ENCODE measurements at regions not wholly inside any gene's neighbourhood (a gene's known extent, or its start where the extent isn't known, plus 50 kb on each side); places are given as distances from the start of the nearest gene placed in this dataset.
"Not testable (repeated sequence)": the region's sequence is repeated elsewhere in the genome, so short reads cannot be mapped to it uniquely, and the experiment has no call there.

DNA sequence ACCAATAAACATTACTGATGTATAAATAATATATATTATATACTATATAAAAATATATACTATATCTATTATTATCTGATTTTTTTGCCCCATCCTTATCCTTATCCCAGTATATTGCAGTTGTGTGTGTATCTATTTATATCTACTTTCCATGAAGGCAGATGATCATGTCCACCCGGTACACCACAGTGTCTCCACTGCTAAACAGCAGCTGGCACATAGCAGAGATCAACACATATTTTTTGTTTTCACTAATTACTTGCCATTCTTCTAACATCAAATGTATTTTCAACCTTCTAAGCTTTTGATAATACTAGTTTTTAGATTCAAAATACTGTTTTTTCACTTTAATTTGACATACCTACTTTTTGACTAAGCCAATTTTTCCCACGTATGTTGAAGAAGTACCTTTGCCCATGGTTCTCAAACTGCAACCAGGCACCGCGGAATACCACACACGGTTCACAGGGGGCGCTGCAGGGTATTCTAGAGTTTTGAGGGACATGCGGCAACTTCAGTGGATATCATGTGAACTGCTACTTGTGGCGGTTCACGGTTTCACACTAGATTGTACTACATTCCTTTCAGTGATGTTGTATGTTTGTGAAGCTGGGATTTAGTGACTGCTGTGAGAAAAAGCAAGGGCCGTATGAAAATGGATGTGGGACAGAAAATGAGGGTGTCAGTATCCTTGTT lies 182.5 kb upstream of the NPY2R start:
- intact Hi-C loops (cut with micrococcal nuclease) = loop anchor here (10.0 kb wide), 1 partner anchor 349 kb away; the partner anchor contains the start of gene MAP9

DNA sequence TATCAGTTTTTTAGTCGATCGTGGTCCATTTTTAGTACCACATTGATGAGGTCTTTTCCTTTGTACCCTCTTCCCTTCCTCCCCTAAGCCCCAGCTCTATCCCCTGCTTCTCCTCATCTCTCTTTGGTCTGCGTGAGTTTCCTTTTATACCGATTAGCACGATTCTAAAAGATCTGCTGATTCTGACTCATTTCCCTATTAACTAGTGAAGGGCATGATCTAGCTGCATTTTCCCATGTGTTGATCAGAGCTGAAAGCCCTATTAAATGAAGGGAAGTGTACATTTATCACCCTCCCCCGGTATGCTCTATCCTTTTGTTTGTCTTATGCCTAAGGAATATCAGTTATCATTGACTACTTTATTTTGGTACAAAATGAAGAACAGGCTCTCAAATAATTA lies 181.7 kb upstream of the NPY2R start:
- intact Hi-C loops (cut with micrococcal nuclease) = loop anchor here (10.0 kb wide), 1 partner anchor 348 kb away; the partner anchor contains the start of gene MAP9

DNA sequence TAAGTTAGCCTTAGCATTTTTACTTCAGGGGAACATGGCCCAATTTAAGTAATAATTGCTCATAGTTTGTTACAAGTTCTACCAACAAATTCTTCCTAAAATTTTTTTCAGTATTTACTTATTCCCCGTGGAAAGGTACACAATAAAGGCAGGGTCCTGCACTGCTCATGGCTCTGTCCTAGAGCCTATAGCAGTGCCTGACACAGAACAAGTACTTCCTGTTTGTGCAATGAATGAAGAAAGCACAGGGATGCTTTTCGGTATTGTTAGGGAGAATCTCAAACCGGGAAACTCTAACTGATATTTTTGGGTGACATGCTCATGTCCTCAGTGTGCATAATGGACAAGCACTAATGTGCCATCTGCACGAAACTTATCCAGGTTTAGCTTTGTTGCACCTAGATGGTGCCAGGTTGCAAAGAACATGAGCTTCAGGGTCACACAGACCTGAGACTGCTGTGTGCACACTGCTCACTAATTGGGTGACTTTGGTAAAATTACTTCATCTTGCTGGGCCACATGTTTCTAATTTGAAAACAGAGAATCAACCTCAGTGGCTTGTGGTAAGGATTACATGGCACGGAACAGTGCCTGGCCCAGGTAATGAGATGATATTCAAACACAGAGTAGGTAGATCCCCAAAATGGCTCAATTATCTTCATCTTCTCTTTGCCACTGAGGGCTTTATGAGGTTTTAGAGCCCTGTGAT lies 175.8 kb upstream of the NPY2R start:
- intact Hi-C loops (cut with micrococcal nuclease) = no loop called here

DNA sequence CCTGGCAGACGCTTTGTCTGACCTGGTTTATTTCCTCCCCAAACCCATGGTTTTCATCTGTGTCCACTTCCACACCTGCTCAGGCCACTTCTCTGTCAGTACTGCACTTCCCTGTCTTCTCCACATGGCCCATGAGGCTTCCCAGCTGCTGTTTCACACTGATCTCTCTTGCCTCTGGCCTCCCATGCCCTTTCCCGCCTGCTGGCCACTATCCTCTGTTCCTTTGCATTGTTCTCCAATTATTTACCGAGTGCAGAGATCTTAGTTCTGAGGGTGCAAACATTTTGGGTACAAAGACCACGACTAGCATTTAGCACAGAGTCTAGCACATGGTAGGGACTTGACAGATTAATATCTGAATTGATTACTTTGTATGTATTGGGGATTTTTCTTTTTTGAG lies 174.8 kb upstream of the NPY2R start:
- intact Hi-C loops (cut with micrococcal nuclease) = no loop called here

DNA sequence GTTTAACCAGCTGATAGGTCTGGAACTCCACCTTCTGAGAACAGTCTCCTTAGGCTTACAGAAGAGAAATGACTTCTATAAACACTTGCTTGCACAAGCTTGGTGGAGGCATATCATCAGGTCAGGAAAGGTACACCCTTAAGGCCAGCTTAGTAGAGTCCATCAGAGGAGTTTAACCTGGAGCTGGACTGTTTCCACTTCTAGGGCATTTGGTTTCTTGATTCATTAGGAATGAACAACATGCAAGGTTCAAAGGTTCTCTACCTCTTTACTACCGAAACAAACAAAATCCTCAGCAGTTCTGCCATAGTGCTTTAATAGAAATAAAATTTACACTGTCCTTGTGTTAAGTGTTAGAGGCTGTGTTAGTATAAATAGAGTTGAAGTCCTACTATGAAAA lies 171.4 kb upstream of the NPY2R start:
- intact Hi-C loops (cut with micrococcal nuclease) = no loop called here

DNA sequence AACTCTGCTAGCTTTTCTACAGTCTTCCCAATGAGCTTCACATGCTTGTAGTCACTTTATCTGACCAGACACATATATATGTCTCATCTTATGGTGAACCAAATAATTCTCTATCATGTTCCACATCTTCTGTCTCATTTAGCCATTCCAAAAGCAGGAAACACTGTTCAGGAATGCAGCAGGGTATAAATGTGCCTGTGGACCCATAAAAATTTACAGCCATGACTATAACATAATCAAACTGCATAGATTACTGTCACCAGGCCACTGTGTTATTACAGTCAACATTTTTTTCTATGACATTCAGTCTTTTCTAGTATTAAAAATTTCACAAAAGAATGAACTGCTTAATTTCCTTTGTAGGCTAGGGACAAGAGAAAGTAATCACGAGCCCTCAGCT lies 170.0 kb upstream of the NPY2R start:
- intact Hi-C loops (cut with micrococcal nuclease) = no loop called here

DNA sequence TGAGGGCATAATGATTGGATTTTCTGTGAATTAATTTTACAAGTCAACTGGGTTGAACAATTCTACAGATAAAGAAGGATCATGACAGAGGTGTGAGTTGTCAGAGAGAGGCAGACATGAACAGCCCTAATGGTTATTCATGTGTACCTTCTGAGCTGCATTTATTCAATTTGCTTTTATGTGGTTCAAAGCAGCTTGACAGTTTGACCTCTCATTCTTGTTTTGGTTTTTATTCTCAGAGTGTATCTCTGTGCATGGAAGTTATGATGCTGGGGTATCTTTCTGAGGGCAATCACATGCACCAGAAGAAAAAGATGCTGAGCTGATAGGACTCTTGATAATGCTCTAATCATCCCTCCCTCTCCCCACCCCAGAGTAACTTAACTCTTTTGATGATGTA lies 169.3 kb upstream of the NPY2R start:
- intact Hi-C loops (cut with micrococcal nuclease) = no loop called here

DNA sequence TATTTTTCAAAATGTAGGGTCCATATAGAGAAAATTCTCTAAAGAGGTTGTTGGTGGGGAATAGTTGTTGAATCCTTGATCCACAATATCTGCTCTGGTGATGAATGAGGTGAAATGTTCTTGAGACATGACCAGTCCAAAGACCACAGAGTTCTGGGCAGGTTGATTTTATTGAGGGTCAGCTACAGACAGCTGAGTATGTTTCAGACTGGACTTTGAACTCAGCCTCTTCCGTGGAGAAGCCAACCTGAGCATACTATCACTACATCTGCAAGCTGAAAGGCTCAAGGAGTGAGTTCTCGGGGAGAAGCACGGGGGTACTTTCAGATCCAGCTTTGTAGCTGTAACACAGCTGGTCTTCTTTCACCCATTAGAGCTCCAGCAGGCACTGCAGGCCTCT lies 168.4 kb upstream of the NPY2R start:
- intact Hi-C loops (cut with micrococcal nuclease) = no loop called here

DNA sequence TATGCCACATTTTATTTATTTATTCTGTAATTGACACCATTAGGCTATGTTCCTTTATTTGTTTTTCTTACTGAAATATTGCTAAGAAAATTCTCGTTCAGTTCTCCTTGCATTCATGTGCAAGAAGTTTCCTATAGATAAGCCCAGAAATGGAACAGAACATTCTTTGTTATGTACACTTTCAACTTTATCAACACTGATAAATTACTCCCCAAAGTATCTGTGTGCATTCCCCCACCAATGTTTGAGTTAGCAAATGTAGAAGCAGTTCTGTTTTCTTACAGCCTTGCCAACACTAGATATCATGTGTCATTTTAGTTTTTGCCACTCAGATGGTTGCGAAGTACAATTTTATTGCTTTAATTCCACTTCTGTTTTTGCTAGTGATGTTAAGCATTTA lies 166.4 kb upstream of the NPY2R start:
- intact Hi-C loops (cut with micrococcal nuclease) = no loop called here

DNA sequence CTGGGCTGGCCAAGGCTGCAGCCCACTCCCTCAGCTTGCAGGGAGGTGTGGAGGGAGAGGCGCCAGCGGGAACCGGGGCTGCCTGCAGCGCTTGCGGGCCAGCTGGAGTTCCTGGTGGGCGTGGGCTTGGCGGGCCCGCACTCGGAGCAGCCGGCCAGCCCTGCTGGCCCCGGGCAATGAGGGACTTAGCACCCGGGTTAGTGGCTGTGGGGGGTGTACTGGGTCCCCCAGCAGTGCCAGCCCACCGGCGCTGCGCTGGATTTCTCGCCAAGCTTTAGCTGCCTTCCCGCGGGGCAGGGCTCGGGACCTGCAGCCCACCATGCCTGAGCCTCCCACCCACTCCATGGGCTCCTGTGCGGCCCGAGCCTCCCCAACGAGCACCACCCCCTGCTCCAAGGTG lies 164.2 kb upstream of the NPY2R start:
- intact Hi-C loops (cut with micrococcal nuclease) = not testable (repeated sequence)

DNA sequence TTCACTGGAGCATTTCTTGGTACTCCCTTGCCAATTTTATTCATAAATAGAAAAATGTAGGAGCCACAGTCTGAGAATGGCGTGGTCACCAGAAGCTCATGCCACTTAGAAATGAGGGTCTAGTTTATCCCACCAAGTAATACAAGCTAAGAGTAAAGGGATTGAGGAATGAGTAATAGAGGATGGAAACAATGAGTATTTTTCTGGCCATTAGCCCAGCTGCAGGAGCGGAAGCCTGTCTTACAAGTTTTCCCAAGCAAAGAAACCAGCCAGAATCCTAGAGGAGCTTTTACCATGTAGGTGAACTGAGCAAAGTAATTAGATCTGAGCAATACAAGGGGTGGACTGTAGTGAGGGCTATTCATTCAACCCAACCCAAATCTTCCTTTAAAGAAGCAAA lies 160.7 kb upstream of the NPY2R start:
- intact Hi-C loops (cut with micrococcal nuclease) = no loop called here

DNA sequence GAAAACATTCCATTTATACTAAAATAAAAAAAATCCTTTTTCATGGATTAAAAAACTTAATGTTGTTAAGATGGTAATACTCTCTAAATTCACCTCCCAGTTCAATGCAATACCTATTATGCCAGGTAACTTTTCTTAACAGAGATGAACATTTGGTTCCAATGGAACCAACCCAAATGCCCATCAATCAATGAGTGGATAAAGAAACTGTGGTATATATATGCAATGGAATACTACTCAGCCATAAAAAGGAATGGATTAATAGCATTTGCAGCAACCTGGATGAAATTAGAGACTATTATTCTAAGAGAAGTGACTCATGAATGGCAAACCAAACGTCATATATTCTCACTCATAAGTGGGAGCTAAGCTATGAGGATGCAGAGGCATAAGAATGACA lies 154.4 kb upstream of the NPY2R start:
- intact Hi-C loops (cut with micrococcal nuclease) = not testable (repeated sequence)

DNA sequence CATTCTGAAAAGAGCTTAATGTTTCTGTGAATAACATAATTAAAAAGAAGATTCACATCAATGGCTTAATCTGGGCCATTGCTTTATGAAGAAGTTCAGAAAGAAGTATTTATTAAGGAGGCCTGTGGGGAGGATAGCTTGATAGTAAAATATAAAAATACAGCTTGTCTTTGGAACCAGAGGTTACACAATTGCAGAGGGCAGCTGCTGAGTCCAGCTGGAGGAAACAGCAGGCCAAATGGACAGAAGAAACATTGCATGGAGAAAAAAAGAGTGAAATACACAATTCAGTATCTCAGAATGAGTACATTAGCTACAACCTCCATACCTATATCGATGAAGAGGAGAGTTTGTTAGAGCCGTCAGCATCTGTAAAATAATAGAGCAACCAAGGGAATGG lies 148.0 kb upstream of the NPY2R start:
- intact Hi-C loops (cut with micrococcal nuclease) = no loop called here

DNA sequence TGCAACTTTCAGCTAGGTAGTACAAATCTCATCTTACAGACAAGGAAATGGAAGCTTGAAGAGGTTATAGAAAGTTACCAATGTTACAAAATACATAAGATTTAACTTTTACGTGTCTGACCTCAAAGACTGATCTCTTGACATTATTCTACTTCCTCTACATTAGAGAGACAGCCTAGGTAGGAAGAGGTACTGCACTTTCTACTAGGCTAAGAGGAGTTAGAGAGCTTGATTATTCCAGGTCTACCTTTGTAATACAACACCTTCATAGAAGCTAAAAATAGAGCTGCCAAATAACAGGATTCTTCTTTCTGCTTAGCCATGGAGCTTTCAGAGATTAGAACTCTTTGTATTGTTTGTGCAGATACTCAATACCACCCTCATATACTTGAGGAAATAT lies 147.6 kb upstream of the NPY2R start:
- intact Hi-C loops (cut with micrococcal nuclease) = no loop called here

DNA sequence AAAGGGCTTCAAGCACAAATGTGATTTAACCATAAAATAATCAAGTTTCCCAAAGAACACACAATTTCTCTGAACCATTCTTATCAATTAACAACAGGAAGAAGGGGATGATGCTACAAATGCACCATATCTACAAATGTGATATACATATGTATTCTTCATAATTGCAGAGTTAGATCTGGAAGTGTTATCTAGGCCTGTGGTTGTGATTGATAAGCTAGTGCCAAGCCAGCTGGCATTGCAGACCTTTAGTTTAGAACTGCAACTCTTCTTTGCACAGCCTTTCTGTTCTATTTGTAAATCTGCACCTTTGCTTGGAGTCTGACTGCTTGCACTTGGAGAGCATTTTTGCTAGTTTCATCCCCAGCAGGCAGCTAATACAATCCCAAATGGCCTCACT lies 145.5 kb upstream of the NPY2R start:
- intact Hi-C loops (cut with micrococcal nuclease) = no loop called here

DNA sequence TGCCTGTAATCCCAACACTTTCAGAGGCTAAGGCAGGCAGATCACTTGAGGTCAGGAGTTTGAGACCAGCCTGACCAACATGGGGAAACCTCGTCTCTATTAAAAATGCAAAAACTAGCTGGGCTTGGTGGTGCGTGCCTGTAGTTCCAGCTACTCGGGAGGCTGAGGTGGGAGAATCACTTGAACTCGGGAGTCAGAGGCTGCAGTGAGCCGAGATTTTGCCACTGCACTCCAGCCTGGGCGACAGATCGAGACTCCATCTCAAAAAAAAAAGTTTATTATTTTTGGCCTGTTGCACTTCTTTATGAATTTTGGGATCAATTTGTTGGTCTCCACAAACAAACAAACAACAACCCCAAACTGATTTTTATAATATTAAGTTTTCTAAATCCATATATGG lies 143.5 kb upstream of the NPY2R start:
- intact Hi-C loops (cut with micrococcal nuclease) = not testable (repeated sequence)

DNA sequence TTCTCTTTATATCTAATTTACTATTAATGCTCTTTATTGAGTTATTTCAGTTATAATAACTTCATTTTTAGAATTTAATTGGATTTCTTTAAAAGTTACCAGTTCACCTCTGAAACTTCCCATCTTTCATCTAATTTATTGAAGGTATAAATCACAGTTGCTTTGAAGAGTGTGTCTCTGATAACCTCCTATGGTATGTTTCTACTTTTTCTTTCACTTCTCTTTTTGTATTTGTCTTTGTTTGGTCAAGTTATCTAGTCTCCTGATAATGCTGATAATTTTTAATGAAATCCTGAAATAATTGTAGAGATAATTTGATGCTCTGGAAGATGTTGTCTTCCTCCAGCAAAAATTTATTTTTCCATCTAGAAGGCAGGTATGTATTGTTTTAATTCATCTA lies 141.6 kb upstream of the NPY2R start:
- intact Hi-C loops (cut with micrococcal nuclease) = no loop called here

DNA sequence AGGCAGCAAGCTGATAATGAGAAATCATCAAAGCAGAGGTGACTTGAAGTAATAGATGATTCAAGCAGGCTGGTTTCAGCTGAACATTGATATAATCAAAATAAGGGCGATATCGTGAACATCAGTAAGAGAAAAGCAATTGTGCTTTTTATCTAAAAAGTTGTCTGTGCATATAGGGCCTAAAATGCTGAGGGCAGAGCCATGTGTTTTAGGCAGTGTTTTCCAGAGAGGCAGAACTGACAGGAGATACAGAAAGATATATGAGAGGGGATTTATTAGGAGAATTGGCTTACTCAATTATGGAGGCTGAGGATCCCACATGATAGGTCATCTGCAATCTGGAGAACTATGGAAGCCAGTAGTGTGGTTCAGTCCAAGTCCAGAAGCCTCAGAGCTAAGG lies 136.5 kb upstream of the NPY2R start:
- intact Hi-C loops (cut with micrococcal nuclease) = no loop called here

DNA sequence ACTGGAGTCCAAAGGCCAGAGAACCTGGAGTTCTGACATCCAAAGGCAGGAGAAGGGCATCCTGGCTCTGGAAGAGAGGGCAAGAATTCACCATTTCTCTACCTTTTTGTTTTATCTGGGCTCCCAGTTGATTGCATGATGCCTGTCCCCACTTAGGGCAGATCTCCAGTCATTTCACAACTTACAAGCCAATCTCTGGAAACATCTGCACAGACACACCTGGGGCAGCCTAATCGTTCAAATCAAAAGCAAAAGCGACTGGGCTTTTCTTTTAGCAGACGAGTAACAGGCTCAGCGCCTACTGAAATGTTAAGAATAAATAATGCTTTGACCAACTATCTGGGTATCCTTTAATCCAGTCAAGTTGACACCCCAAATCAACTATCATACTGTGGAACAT lies 136.0 kb upstream of the NPY2R start:
- intact Hi-C loops (cut with micrococcal nuclease) = no loop called here

DNA sequence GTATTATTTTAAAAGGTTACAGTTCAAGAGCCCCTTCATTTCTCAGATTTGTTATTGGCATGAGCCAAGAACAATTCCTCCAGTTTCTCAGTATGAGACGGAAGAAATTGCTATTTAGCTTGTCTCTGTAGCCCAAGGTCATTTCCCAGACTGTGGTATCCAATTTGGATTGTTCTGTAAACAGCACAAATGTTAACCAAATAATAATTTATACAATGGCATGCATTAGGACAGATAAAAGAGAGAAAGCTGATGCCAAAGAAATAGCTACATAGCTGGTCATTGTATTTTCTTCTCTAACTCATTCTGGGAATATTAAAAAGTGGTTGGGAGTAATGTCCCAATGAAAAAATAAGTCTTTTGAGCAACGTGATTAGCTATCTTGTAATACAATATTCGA lies 134.6 kb upstream of the NPY2R start:
- intact Hi-C loops (cut with micrococcal nuclease) = no loop called here

DNA sequence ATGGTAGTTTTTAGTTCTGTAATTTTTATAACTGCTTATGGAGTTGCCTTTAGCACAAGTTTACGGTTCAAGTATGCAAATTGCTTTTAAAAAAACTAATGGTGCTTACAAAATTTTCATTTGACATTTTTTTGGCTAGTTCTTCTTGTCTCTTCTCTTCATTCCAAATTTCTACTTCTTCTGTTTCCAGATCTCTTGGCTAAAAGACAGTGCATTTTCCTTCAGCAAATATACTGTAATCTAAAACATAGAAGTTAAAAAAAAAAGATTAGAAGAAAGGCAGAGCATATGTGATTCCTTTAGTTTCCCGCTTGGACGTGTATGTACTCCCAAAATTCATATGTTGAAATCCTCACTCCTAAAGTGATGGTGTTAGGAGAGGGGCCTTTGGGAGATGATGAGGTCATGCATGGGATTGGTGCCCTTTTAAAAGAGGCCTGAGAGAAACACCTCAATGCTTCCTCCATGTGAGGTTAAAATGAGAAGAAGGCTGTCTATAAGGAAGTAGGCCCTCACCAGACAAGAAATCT lies 132.1 kb upstream of the NPY2R start:
- intact Hi-C loops (cut with micrococcal nuclease) = no loop called here

DNA sequence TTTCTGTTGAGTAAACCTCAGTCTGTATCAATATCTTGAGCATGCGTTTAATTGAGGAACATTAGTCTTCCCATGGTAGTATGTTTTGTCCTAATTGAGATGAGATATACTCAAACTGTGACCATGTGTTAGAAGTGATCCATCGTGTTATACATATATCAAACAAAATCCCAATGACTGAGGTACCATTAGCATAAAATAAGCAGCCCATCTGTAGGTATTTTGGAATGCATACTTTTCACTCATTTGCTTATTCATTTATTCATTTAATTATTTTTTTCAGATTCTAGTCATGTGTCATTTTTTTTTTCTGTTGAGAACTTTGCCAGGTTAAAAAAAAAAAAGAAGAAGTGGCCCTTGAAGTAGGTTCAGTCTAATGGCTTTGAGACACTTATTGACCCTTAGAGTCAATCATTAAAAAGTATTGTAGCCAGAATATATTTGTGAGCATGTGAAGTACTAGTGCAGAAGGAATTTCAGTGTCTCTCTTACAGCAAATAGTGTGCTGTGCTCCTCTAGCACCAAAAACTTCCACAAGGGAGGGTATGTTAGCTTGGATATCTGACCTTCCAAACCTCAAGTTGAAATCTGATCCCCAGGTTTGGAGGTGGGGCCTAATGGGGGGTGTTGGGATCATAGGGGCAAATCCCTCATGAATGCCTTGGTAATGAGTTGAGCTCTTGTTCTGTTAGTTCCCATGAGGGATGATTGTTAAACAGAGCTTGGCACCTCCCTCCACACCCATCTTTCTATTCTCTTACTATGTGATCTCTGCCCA lies 130.8 kb upstream of the NPY2R start:
- intact Hi-C loops (cut with micrococcal nuclease) = no loop called here

Data from T-helper 2 cell treated with Interferon-gamma antibody and Interleukin-4, amounts not matched to agents 100 ng/mL and 5 ng/mL, for 36 hours (primary cell).